SK-N-SH (cell line): ENCODE measurements at regions not wholly inside any gene's neighbourhood (a gene's known extent, or its start where the extent isn't known, plus 50 kb on each side); places are given as distances from the start of the nearest gene placed in this dataset.

Experiments
- CTCF ChIA-PET: fragments of 300-600, 350-600 bp; formaldehyde crosslinking; extraction: SDS; loops from one replicate; lab custom pipeline; 2021; lab: Yijun Ruan, JAX
- POLR2A ChIA-PET: fragments of 350-600 bp; sonication (Branson Sonifier 250); formaldehyde crosslinking; extraction: SDS; loops from one replicate; lab custom pipeline; 2020; ENCODE audit warnings: antibody characterized with exemption, inconsistent platforms; lab: Yijun Ruan, JAX
- DNase-seq: peaks from one replicate; pipeline ENCODE4 v3.0.0; 2012
- H2AFZ ChIP-seq: fragments of 200-600 bp; sonication (generic); 2 replicates; pipeline ENCODE4 v1.8.1; 2016; ENCODE audit warnings: antibody characterized with exemption, mild to moderate bottlenecking, low read depth
- H3F3A ChIP-seq: fragments of 200-600 bp; sonication (generic); replicated peaks from 2 replicates; pipeline ENCODE3; 2016; ENCODE audit warnings: antibody characterized with exemption, mild to moderate bottlenecking; ENCODE audit not compliant: insufficient read depth
- H3K27ac ChIP-seq, 2 experiments: fragments of 200-500 bp in 1 of 2; fragments of 200-600 bp in 1 of 2; sonication (Bioruptor generic) in 1 of 2; sonication (generic), shearing (Covaris generic) in 1 of 2; 2 replicates each; pipeline versions ENCODE4 v1.5.1 to v1.6.1; 2014 to 2016; ENCODE audit warnings: low read depth in 2 of 2, inconsistent platforms in 1 of 2, low read length in 1 of 2, mild to moderate bottlenecking in 1 of 2, mixed read lengths in 1 of 2
- H3K27me3 ChIP-seq: fragments of 200-600 bp; sonication (generic), shearing (Covaris generic); 2 replicates; pipeline ENCODE4 v1.6.1; 2016; ENCODE audit warnings: mixed run types; ENCODE audit not compliant: insufficient read depth
- H3K36me3 ChIP-seq, 2 experiments: fragments of 200-500 bp in 1 of 2; fragments of 200-600 bp in 1 of 2; sonication (Bioruptor generic) in 1 of 2; sonication (generic) in 1 of 2; replicated peaks in 1 of 2; 2 replicates each; pipeline versions ENCODE3 to v1.5.1; 2014 to 2016; ENCODE audit warnings: low read length in 1 of 2, mild to moderate bottlenecking in 1 of 2; ENCODE audit not compliant: insufficient read depth in 2 of 2, control insufficient read depth in 1 of 2
- H3K4me1 ChIP-seq, 2 experiments: fragments of 200-500 bp in 1 of 2; fragments of 200-600 bp in 1 of 2; sonication (Bioruptor generic) in 1 of 2; sonication (generic), shearing (Covaris generic) in 1 of 2; 2 replicates each; pipeline versions ENCODE4 v1.5.1 to v1.6.1; 2014 to 2016; ENCODE audit warnings: low read depth in 1 of 2, low read length in 1 of 2, mixed run types in 1 of 2; ENCODE audit not compliant: insufficient read depth in 2 of 2, control insufficient read depth in 1 of 2
- H3K4me2 ChIP-seq: fragments of 200-600 bp; sonication (generic), shearing (Covaris generic); 2 replicates; pipeline ENCODE4 v1.6.1; 2017; ENCODE audit warnings: mixed run types
- H3K4me3 ChIP-seq, 2 experiments: fragments of 200-500 bp in 1 of 2; fragments of 200-600 bp in 1 of 2; sonication (Bioruptor generic) in 1 of 2; sonication (generic), shearing (Covaris generic) in 1 of 2; 2 replicates each; pipeline versions ENCODE4 v1.5.1 to v1.8.1; 2014 to 2016; ENCODE audit warnings: low read depth in 2 of 2, inconsistent platforms in 1 of 2, low read length in 1 of 2, mild to moderate bottlenecking in 1 of 2, mixed read lengths in 1 of 2, moderate library complexity in 1 of 2
- H3K79me2 ChIP-seq: fragments of 200-600 bp; sonication (generic); 2 replicates; pipeline ENCODE4 v1.8.1; 2017; ENCODE audit warnings: mild to moderate bottlenecking; ENCODE audit not compliant: insufficient read depth
- H3K9ac ChIP-seq: fragments of 200-600 bp; sonication (generic); 2 replicates; pipeline ENCODE4 v1.6.1; 2017; ENCODE audit warnings: mixed run types
- H3K9me2 ChIP-seq: fragments of 200-600 bp; sonication (generic); 2 replicates; pipeline ENCODE4 v1.6.1; 2017; ENCODE audit warnings: mixed run types
- H3K9me3 ChIP-seq: fragments of 200-600 bp; sonication (generic); 2 replicates; pipeline ENCODE4 v1.6.1; 2017; ENCODE audit warnings: mixed run types, mild to moderate bottlenecking, moderate library complexity
- H4K20me1 ChIP-seq: fragments of 200-600 bp; sonication (generic); 2 replicates; pipeline ENCODE4 v1.6.1; 2017; ENCODE audit warnings: mild to moderate bottlenecking, mixed run types; ENCODE audit not compliant: insufficient read depth
- FOSL2 ChIP-seq: IDR thresholded peaks from 2 replicates; pipeline ENCODE4 v1.4.0; 2012; ENCODE audit warnings: low read depth, mild to moderate bottlenecking, moderate library complexity, borderline replicate concordance
- FOXJ3 ChIP-seq: sonication (generic); formaldehyde crosslinking; IDR thresholded peaks from 2 replicates; pipeline ENCODE4 v1.5.1; 2020; ENCODE audit warnings: mild to moderate bottlenecking, missing genetic modification reagents
- FOXM1 ChIP-seq: IDR thresholded peaks from 2 replicates; pipeline ENCODE4 v1.4.0; 2012; ENCODE audit warnings: low read depth, mild to moderate bottlenecking
- JUND ChIP-seq: IDR thresholded peaks from 2 replicates; pipeline ENCODE4 v1.4.0; 2012
- MAX ChIP-seq: IDR thresholded peaks from 2 replicates; pipeline ENCODE4 v1.4.0; 2012; ENCODE audit warnings: low read depth
- PBX3 ChIP-seq: IDR thresholded peaks from 2 replicates; pipeline ENCODE4; 2012
- POLR2AphosphoS5 ChIP-seq: IDR thresholded peaks from 2 replicates; pipeline ENCODE4 v1.6.1; 2012; ENCODE audit warnings: low read depth, low read length
- RAD21 ChIP-seq: IDR thresholded peaks from 2 replicates; pipeline ENCODE4 v1.6.1; 2012; ENCODE audit warnings: mild to moderate bottlenecking, low read length
- RFX5 ChIP-seq: IDR thresholded peaks from 2 replicates; pipeline ENCODE4 v1.6.1; 2012; ENCODE audit warnings: mild to moderate bottlenecking, improper control_type of control experiment, low read length
- RXRA ChIP-seq: IDR thresholded peaks from 2 replicates; pipeline ENCODE4 v1.4.0; 2012; ENCODE audit warnings: low read depth, mild to moderate bottlenecking, borderline replicate concordance
- TCF12 ChIP-seq: IDR thresholded peaks from 2 replicates; pipeline ENCODE4 v1.4.0; 2012
- WGBS: methylation state at CpG from one replicate; pipeline ENCODE4 v1.1.6; 2017; ENCODE audit warnings: low lambda C conversion rate; 5-methylcytosine and 5-hydroxymethylcytosine counted together
- TF ChIP-seq, protein P1 (sequence below): IDR thresholded peaks from 2 replicates; pipeline ENCODE4 v1.6.1; 2012; ENCODE audit warnings: mild to moderate bottlenecking, low read depth, low read length, moderate library complexity
- TF ChIP-seq, protein P2 (sequence below): IDR thresholded peaks from 2 replicates; pipeline ENCODE4 v1.4.0; 2012; ENCODE audit warnings: low read depth, borderline replicate concordance

GRCh38 chr7:136055266-136055665 is 78.1 kb upstream of the MTPN start:
- no peaks in the 10 kb centered on the region for H3K9me2 ChIP-seq
- TF ChIP-seq RFX5 (no peak), FOSL2 (no peak), FOXJ3 (CRISPR knock-in tag) (no peak), RXRA (no peak)
- H3K27ac ChIP-seq: no peak overlapping the region
- CTCF ChIA-PET: interaction anchor here (1.0 kb wide), 1 partner anchor 13 kb away, joined by 3 read pairs; no protein-coding TSS in a partner anchor
- WGBS: 59% methylated on average over 2 of the region's 2 CpGs
- H3K4me2 ChIP-seq: no peak overlapping the region
- H3K36me3 ChIP-seq: no peaks in the 10 kb centered on the region
- POLR2A ChIA-PET: no interaction called here
- peaks cover 2 to 4% of the 10 kb centered on the region in 2 experiments; a peak in 3 of 4 replicates for H3K4me1 ChIP-seq
- H4K20me1 ChIP-seq: no peaks in the 10 kb centered on the region
- H2AFZ ChIP-seq: no peak overlapping the region
- H3K4me3 ChIP-seq: no peak overlapping the region
- no peak overlapping the region for H3K9ac ChIP-seq
- no peak for DNase-seq
- no peaks in the 10 kb centered on the region for H3K9me3 ChIP-seq
- no peaks in the 10 kb centered on the region for H3F3A ChIP-seq
- no peaks in the 10 kb centered on the region for H3K27me3 ChIP-seq
- no peaks in the 10 kb centered on the region for H3K79me2 ChIP-seq

DNA sequence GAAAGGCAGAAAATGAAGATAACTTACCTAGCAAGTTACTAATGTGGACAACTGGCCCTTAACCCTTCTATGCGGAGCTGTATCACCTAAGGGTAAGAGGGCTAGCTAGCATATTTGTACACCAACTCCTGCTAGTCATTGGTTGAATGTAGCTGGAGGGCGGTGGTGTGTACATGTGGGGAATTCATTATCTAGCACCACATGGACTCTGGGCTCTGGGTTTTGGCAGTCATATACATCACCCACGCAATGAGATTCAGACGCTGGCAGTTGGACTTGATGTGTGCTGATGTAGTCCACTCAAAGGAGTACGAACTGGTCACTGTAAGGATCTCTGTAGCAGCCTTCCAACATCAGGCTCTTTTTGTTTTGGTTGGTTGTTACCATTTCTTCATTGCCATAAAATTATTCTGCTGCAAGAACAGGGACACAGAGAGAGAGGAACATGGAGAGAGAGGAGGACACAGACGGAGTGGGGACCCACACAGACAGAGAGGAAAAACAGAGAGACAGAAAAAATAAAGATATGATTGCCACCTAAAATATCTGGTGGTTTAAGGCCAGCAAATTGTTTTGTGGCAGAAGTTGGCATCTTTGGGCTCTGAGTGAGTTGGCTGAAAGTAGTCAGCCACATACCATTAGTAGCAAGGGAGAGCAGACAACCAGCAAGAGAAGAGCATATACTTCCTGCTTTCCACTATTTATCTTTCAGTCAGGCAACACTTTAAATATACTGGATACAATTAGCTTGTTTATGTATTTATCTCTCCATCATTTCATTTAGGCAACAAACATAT is 76.7 kb upstream of the MTPN start:
- Histone ChIP-seq H3K79me2 (no peaks in the 10 kb centered on the region), H2AFZ (no peak overlapping the region), H3K9ac (no peak overlapping the region), H4K20me1 (no peaks in the 10 kb centered on the region), H3K9me3 (no peaks in the 10 kb centered on the region), H3K9me2 (no peaks in the 10 kb centered on the region), H3F3A (no peaks in the 10 kb centered on the region), H3K4me2 (no peak overlapping the region), H3K4me3 (no peak overlapping the region), H3K36me3 (no peaks in the 10 kb centered on the region), H3K27ac (no peak overlapping the region), H3K4me1 (peaks cover 2 to 4% of the 10 kb centered on the region in 2 experiments; a peak in 3 of 4 replicates), H3K27me3 (no peaks in the 10 kb centered on the region)
- TF ChIP-seq MAX: no peak
- TF ChIP-seq FOXM1: no peak
- no peak for TF ChIP-seq PBX3
- TF ChIP-seq, protein P1, sequence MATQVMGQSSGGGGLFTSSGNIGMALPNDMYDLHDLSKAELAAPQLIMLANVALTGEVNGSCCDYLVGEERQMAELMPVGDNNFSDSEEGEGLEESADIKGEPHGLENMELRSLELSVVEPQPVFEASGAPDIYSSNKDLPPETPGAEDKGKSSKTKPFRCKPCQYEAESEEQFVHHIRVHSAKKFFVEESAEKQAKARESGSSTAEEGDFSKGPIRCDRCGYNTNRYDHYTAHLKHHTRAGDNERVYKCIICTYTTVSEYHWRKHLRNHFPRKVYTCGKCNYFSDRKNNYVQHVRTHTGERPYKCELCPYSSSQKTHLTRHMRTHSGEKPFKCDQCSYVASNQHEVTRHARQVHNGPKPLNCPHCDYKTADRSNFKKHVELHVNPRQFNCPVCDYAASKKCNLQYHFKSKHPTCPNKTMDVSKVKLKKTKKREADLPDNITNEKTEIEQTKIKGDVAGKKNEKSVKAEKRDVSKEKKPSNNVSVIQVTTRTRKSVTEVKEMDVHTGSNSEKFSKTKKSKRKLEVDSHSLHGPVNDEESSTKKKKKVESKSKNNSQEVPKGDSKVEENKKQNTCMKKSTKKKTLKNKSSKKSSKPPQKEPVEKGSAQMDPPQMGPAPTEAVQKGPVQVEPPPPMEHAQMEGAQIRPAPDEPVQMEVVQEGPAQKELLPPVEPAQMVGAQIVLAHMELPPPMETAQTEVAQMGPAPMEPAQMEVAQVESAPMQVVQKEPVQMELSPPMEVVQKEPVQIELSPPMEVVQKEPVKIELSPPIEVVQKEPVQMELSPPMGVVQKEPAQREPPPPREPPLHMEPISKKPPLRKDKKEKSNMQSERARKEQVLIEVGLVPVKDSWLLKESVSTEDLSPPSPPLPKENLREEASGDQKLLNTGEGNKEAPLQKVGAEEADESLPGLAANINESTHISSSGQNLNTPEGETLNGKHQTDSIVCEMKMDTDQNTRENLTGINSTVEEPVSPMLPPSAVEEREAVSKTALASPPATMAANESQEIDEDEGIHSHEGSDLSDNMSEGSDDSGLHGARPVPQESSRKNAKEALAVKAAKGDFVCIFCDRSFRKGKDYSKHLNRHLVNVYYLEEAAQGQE: no peak
- TF ChIP-seq JUND: no peak
- TF ChIP-seq POLR2AphosphoS5: no peak
- TF ChIP-seq RAD21: no peak
- TF ChIP-seq, protein P2, sequence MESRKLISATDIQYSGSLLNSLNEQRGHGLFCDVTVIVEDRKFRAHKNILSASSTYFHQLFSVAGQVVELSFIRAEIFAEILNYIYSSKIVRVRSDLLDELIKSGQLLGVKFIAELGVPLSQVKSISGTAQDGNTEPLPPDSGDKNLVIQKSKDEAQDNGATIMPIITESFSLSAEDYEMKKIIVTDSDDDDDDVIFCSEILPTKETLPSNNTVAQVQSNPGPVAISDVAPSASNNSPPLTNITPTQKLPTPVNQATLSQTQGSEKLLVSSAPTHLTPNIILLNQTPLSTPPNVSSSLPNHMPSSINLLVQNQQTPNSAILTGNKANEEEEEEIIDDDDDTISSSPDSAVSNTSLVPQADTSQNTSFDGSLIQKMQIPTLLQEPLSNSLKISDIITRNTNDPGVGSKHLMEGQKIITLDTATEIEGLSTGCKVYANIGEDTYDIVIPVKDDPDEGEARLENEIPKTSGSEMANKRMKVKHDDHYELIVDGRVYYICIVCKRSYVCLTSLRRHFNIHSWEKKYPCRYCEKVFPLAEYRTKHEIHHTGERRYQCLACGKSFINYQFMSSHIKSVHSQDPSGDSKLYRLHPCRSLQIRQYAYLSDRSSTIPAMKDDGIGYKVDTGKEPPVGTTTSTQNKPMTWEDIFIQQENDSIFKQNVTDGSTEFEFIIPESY: no peak
- no peak for TF ChIP-seq FOXJ3 (CRISPR knock-in tag)
- TF ChIP-seq TCF12: no peak
- no peak for TF ChIP-seq RXRA
- ChIA-PET POLR2A (no interaction called here), CTCF (interaction anchor here (2.1 kb wide), 1 partner anchor 253 kb away, joined by 8 read pairs; no protein-coding TSS in a partner anchor)
- no peak for DNase-seq
- 40% methylated on average over 6 of the region's 6 CpGs for WGBS
